GM18873 (cell line): ENCODE measurements at regions not wholly inside any gene's neighbourhood (a gene's known extent, or its start where the extent isn't known, plus 50 kb on each side); places are given as distances from the start of the nearest gene placed in this dataset.
"Not testable (repeated sequence)": the region's sequence is repeated elsewhere in the genome, so short reads cannot be mapped to it uniquely, and the experiment has no call there.

Experiments used
- ATAC-seq: cut with Tn5 transposase; IDR thresholded peaks from one replicate; pipeline ENCODE4 v1.9.1; 2021; ENCODE audit warnings: mild to moderate bottlenecking, moderate library complexity, moderate number of reproducible peaks; ENCODE audit not compliant: unreplicated experiment, low FRiP score

- ATAC-seq, result no peak
Observed at GRCh38 chr6:9252799-9253198, 817.5 kb upstream of the SLC35B3 start.

GRCh38 chr6:9250852-9251251 is 815.5 kb upstream of the SLC35B3 start:
- no peak for ATAC-seq

GRCh38 chr6:9248133-9248532 is 812.8 kb upstream of the SLC35B3 start:
- no peak for ATAC-seq

DNA sequence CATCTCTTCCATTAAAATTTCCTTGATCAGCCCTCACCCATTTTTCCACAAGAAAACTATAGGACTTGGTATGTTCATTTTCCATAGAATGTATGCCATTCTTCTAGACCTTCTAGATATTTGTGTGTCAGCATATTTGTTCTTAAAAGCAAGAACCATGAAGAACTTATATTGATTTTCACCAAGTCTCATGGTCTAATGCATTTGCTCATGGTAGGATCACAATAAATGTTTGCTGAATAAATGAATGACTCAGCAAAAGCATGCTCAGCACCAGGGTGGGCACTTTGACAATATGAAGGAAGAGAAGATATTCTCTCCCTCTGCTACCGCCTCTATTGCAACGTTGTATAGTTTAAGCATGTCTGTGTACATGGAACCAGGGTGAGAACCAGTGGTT is 805.5 kb upstream of the SLC35B3 start:
- no peak for ATAC-seq

DNA sequence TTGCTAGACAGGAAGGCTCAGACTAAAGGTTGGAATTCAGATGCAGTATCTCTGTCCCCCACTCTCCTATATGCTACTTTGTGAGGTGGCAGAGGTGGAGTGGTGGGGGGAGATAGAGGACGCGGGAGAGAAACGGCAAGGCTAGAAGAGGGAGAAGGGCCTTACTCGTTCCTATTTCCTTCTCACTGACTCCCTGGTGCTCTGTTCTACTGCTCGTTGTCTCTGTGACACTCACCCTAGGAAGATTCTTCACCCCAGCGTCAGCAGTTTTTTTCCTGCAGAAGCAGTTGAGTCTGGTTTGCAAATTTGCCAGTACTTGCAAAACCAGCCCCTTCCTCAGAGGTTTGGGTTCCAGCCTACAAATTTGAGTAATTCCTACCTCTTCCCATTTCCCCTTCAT is 801.1 kb upstream of the SLC35B3 start:
- ATAC-seq, result no peak

DNA sequence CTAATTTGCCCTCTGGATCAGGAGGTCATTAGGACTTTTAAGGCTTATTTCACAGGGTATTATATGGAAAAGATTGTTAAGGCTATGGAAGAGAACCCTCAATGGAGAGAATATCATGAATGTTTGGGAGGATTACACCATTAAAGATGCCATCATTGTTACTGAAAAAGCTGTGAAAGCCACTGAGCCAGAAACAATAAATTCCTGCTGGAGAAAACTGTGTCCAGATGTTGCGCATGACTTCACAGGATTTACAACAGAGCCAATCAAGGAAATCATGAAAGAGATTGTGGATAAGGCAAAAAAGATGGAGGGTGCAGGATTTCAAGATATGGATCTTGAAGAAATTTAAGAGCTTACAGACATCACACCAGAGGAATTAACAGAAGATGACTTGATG is 798.3 kb upstream of the SLC35B3 start:
- ATAC-seq, result no peak

DNA sequence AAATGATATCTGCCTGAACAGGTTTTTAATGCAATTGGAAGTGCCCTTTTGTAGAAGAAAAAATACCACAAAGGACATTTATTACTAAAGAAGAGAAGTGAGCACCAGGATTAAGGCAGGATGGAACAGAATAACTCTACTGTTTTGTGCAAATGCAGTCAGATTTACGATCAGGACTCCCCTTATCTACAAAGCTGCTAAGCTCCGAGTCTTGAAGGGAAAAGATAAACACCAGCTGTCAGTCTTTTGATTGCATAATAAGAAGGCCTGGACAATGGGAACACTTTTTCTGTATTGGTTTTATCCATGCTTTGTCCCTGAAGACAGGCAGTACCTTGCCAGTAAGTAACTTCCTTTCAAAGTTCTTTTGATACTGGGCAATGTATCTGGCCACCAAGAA is 797.9 kb upstream of the SLC35B3 start:
- ATAC-seq, result no peak

GRCh38 chr6:9225441-9225871 is 790.1 kb upstream of the SLC35B3 start:
- no peak for ATAC-seq

- ATAC-seq, result no peak
Observed at GRCh38 chr6:9224539-9224938, 789.2 kb upstream of the SLC35B3 start.

- not testable (repeated sequence) for ATAC-seq
Observed at GRCh38 chr6:9213717-9214116, 778.4 kb upstream of the SLC35B3 start.

DNA sequence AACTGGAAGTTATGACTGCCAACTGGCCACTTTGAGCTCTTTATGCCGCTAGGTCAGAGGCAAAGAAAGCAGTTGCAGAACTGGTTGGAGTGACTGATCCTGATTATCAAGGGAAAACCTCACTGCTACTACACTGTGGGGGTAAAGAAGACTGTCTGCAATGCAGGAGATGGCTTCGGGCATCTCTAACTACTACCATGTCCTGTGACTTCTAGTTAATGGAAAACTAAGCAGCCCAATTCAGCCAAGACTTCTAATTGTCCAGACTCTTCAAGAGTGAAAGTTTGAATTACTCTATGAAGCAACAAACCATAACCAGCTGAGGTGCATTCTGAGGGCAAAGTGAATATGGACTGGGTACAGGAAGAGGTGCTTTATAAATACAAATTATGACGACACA is 773.6 kb upstream of the SLC35B3 start:
- ATAC-seq, result no peak

DNA sequence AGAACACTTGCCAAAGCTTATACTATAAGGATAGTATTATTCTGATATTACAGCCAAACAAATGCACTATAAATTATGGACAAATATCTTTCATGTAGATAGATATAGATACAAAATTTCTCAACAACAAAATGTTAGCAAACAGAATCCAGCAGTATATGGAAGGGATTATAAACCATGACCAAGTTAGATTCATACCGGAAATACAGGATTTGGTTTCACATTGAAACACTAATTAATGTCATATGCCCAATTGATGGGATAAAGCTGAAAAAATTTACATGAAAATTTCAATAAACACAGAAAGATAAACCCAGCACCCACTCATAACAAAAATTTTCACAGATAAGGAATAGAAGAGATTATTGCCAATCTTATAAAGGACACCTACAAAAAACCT is 770.3 kb upstream of the SLC35B3 start:
- no peak for ATAC-seq

- no peak for ATAC-seq
Observed at GRCh38 chr6:9204171-9204570, 768.8 kb upstream of the SLC35B3 start.

- no peak for ATAC-seq
Observed at GRCh38 chr6:9200712-9201111, 765.4 kb upstream of the SLC35B3 start.

DNA sequence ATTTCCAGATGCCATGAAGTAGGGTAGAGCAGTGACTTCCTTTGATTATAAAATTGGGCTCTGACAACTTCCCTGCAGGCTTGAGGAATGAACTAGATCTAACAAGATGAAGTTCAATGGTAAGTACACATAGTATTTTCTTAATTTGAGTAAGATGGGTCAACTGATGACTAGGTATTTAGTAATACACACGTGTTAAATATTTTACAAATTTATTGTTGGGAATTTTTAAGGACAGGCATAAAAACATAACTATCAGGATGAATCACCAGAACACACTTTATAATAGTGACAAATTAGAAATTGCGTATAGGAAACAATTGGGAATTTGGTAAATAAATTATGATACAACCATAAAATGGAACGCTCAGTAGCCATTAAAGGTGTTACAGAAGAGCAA is 762.4 kb upstream of the SLC35B3 start:
- ATAC-seq, result no peak

DNA sequence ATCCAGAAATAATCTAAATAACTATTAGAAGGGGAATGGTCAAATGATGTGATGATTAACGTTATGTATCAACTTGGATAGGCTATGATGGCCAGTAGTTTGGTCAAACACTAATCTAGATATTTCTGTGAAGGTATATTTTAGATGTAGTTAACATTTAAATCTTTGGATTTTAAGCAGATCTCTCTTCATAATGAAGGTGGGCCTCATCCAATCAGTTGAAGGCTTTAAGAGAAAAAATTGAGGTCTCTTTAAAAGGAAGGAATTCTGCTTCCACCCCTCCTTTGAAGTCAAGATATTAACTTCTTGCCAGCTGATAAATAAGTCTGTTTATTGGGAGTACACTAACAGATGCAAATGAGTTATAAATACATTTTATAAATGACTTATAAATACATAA is 760.0 kb upstream of the SLC35B3 start:
- no peak for ATAC-seq

DNA sequence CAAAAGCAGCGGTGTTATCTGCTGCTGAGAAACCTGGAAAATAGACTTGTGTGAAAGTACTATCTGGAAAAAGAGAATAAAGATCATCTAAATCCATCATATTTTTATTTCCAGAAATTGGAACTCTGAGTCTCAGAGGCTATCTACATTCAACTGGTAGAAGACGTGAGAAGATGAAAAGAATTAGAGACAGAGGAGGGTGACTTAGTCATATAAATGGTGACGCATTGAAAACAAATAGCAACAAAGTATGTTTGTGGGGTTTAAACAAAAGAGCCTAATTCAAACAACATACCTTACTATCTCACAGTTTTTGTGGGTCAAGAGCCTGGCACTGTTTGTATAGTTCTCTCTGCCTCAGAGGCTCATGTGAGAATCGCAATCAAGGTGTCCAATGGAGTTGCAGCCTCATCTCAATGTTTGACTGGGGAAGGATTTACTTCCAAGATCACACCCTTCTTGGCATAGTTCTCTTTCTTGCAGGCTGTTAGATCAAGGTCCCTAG is 757.1 kb upstream of the SLC35B3 start:
- ATAC-seq, result no peak

DNA sequence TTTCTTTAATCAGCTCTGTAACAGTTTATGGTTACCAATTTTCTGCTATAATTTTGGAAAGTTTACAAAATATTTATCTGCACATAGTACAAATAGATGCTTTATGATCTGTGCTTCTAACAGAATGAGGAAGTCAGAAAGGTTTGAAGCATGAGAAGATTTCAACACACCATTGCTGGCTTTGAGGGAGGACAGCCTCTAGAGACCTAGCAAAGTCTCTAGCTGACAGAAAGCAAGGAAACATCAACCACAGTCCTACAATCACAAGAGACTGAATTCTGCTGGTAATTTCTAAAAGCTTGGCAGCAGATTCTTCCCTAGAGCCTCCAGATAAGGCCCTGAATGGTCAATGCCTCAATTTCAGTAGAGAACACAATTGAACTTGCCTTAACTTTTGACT is 750.8 kb upstream of the SLC35B3 start:
- ATAC-seq, result no peak

DNA sequence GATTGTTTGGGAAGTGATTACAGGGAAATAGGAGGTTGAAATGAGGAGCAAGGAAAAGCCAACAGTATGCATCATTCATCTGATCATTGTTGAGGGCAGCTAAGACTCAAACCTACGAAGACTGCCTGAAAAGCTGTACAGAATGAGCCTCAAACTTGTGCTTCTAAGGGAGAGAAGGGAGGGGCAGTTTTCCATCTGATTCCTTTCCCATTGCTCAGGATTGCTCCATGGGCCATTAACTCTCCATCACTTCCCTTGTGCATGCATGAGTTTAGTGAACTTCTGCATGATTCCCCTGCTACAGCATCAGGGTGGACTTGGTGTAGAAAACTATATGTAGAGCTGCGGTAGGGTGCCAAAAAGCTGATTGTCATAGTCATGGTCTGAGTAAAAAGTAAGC is 742.7 kb upstream of the SLC35B3 start:
- ATAC-seq, result no peak

DNA sequence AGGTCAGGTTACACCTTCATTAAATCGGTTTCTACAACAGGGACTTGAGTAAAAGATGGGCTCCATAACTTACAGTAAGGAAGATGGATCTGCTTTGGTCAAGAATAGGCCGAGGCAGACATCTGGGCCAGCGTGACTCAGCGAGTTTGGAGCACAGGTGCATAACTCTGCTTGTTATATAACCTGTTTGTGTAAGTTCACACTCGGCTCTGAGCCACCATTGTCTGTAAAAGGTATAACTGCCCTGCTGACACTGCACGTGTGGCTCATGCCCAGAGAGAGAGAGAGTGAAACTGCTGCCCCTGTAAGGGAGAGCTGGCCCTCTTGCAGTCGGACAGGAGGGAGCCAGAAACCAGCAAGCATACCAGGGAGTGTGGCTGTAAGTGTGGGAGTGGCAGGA is 737.9 kb upstream of the SLC35B3 start:
- no peak for ATAC-seq

- no peak for ATAC-seq
Observed at GRCh38 chr6:9172096-9172495, 736.8 kb upstream of the SLC35B3 start.

- no peak for ATAC-seq
Observed at GRCh38 chr6:9168669-9169068, 733.3 kb upstream of the SLC35B3 start.

GRCh38 chr6:9161731-9162130 is 726.4 kb upstream of the SLC35B3 start:
- ATAC-seq, result no peak
